ENCODE measurements at regions not wholly inside any gene's neighbourhood (a gene's known extent, or its start where the extent isn't known, plus 50 kb on each side); places are given as distances from the start of the nearest gene placed in this dataset.

DNA sequence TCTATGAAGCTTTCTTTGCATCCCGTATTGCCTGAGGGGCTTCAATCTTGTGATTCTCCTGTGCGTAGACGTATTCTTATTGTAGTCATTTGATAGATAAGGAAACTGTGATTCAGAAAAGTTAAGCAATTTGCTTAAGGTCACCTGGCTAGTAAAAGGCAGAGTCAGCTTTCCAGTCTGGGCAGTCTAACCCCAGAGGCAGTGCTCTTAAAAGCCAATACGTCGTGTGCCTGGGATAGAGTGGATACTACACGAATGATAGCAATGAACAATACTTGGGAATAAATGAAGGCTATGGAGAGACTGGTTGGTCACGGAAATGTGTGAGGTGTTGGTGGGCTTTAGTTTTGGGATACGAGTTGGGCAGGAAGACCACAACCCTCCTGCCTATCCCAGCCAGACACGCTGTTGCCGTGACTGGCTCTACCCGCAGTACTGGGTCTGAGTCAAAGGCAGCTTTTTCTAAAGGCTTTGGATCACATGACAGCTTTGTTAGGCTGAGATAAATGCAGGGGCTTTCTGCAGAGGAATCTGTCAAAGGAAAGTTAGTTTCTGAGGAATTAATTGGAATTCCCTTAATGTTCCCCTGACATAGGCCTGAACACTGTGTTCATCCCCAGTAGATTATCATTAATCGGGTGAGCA is 302.6 kb downstream of the KIF4B start:
- Mint-ChIP-seq H3K9me3 (peaks cover 13% of the 10 kb centered on the region), H3K27me3 (ENCODE audit: low read depth) (no peaks in the 10 kb centered on the region), H3K36me3 (no peaks in the 10 kb centered on the region), H3K4me3 (no peak overlapping the region), H3K4me1 (no peaks in the 10 kb centered on the region), H3K27ac (no peak overlapping the region)
- no peak for DNase-seq (ENCODE audit: low spot score)
- ChIA-PET POLR2A (no interaction called here), CTCF (no interaction called here)
- peak; percentile 55 for ATAC-seq
- TF ChIP-seq, protein P1, sequence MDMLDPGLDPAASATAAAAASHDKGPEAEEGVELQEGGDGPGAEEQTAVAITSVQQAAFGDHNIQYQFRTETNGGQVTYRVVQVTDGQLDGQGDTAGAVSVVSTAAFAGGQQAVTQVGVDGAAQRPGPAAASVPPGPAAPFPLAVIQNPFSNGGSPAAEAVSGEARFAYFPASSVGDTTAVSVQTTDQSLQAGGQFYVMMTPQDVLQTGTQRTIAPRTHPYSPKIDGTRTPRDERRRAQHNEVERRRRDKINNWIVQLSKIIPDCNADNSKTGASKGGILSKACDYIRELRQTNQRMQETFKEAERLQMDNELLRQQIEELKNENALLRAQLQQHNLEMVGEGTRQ (CRISPR knock-in tag; IDR thresholded peaks at IDR 0.05), result 0 out of 2 replicates have a peak, but pooled peaks have one; percentile 16
- TF ChIP-seq, protein P2, sequence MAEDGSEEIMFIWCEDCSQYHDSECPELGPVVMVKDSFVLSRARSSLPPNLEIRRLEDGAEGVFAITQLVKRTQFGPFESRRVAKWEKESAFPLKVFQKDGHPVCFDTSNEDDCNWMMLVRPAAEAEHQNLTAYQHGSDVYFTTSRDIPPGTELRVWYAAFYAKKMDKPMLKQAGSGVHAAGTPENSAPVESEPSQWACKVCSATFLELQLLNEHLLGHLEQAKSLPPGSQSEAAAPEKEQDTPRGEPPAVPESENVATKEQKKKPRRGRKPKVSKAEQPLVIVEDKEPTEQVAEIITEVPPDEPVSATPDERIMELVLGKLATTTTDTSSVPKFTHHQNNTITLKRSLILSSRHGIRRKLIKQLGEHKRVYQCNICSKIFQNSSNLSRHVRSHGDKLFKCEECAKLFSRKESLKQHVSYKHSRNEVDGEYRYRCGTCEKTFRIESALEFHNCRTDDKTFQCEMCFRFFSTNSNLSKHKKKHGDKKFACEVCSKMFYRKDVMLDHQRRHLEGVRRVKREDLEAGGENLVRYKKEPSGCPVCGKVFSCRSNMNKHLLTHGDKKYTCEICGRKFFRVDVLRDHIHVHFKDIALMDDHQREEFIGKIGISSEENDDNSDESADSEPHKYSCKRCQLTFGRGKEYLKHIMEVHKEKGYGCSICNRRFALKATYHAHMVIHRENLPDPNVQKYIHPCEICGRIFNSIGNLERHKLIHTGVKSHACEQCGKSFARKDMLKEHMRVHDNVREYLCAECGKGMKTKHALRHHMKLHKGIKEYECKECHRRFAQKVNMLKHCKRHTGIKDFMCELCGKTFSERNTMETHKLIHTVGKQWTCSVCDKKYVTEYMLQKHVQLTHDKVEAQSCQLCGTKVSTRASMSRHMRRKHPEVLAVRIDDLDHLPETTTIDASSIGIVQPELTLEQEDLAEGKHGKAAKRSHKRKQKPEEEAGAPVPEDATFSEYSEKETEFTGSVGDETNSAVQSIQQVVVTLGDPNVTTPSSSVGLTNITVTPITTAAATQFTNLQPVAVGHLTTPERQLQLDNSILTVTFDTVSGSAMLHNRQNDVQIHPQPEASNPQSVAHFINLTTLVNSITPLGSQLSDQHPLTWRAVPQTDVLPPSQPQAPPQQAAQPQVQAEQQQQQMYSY (CRISPR knock-in tag; IDR thresholded peaks at IDR 0.05), result no peak
- TF ChIP-seq, protein P3, sequence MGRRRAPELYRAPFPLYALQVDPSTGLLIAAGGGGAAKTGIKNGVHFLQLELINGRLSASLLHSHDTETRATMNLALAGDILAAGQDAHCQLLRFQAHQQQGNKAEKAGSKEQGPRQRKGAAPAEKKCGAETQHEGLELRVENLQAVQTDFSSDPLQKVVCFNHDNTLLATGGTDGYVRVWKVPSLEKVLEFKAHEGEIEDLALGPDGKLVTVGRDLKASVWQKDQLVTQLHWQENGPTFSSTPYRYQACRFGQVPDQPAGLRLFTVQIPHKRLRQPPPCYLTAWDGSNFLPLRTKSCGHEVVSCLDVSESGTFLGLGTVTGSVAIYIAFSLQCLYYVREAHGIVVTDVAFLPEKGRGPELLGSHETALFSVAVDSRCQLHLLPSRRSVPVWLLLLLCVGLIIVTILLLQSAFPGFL (CRISPR knock-in tag; IDR thresholded peaks at IDR 0.05; ENCODE audit: borderline replicate concordance), result no peak
- no peak for TF ChIP-seq ZNF263 (CRISPR knock-in tag; IDR thresholded peaks at IDR 0.05; ENCODE audit: low read depth)
- TF ChIP-seq, protein P4, sequence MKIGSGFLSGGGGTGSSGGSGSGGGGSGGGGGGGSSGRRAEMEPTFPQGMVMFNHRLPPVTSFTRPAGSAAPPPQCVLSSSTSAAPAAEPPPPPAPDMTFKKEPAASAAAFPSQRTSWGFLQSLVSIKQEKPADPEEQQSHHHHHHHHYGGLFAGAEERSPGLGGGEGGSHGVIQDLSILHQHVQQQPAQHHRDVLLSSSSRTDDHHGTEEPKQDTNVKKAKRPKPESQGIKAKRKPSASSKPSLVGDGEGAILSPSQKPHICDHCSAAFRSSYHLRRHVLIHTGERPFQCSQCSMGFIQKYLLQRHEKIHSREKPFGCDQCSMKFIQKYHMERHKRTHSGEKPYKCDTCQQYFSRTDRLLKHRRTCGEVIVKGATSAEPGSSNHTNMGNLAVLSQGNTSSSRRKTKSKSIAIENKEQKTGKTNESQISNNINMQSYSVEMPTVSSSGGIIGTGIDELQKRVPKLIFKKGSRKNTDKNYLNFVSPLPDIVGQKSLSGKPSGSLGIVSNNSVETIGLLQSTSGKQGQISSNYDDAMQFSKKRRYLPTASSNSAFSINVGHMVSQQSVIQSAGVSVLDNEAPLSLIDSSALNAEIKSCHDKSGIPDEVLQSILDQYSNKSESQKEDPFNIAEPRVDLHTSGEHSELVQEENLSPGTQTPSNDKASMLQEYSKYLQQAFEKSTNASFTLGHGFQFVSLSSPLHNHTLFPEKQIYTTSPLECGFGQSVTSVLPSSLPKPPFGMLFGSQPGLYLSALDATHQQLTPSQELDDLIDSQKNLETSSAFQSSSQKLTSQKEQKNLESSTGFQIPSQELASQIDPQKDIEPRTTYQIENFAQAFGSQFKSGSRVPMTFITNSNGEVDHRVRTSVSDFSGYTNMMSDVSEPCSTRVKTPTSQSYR (CRISPR knock-in tag; IDR thresholded peaks at IDR 0.05), result no peak

DNA sequence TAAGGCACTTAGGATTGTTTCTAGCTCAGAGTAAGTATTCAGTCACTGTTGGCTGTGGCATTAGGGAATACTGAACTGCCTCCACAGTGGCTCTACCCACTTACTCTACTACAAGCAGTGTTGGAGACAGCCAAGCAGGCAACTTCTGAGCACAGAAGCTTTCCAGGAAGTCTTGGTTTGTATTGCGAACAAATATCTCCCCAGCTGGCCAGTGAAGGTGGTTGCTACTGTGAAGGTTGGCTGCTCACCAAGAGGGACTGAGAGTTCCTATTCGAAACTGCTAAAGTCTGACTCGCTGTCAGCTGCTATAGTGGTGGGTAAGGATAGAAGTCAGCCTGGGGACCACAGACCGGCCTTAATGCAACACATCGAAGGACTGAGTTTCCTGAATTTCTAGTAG is 319.1 kb downstream of the KIF4B start:
- CTCF ChIA-PET, result no interaction called here
- H3K36me3 Mint-ChIP-seq, result 0 out of 2 replicates have a peak, but pooled peaks cover 5% of the 10 kb centered on the region
- POLR2A ChIA-PET, result no interaction called here
- no peaks in the 10 kb centered on the region for H3K4me1 Mint-ChIP-seq
- ATAC-seq (no peak), DNase-seq (ENCODE audit: low spot score) (no peak)
- no peak overlapping the region for H3K27ac Mint-ChIP-seq
- no peak overlapping the region for H3K4me3 Mint-ChIP-seq
- no peaks in the 10 kb centered on the region for H3K27me3 Mint-ChIP-seq (ENCODE audit: low read depth)
- TF ChIP-seq, protein P5, sequence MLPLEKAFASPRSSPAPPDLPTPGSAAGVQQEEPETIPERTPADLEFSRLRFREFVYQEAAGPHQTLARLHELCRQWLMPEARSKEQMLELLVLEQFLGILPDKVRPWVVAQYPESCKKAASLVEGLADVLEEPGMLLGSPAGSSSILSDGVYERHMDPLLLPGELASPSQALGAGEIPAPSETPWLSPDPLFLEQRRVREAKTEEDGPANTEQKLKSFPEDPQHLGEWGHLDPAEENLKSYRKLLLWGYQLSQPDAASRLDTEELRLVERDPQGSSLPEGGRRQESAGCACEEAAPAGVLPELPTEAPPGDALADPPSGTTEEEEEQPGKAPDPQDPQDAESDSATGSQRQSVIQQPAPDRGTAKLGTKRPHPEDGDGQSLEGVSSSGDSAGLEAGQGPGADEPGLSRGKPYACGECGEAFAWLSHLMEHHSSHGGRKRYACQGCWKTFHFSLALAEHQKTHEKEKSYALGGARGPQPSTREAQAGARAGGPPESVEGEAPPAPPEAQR (CRISPR knock-in tag; IDR thresholded peaks at IDR 0.05), result no peak
- no peak for TF ChIP-seq FOXP1 (CRISPR knock-in tag; IDR thresholded peaks at IDR 0.05; ENCODE audit: borderline replicate concordance)
- peaks cover 19% of the 10 kb centered on the region for H3K9me3 Mint-ChIP-seq

DNA sequence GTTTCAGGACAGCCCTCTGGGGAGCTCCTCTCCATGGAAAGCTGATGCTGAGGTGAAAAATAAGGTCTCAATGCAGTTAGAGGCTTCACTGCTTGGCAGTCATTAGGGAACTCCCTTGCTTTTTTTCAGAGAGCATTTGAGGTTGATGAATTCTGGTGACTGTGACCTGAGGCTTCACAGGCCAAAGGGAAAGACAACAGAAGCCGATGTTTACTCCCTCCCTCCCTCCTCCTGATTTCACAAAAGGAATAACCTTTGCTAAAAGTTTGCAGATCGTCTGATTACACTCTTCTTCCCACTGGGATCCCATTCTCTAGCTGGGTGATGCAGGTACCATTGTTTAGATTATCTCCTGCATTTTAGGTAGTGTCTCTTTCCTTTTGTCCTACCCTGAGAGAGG is 329.4 kb downstream of the KIF4B start:
- Mint-ChIP-seq H3K9me3 (peaks cover 14% of the 10 kb centered on the region), H3K27ac (no peak overlapping the region), H3K27me3 (ENCODE audit: low read depth) (no peaks in the 10 kb centered on the region), H3K4me3 (no peak overlapping the region), H3K4me1 (peaks cover 4% of the 10 kb centered on the region; the same call in 1 of the 2 replicates), H3K36me3 (peaks cover 4% of the 10 kb centered on the region)
- CTCF ChIA-PET, result no interaction called here
- no peak for DNase-seq (ENCODE audit: low spot score)
- ATAC-seq, result peak; percentile 38
- POLR2A ChIA-PET, result no interaction called here
- TF ChIP-seq RELA (CRISPR knock-in tag; IDR thresholded peaks at IDR 0.05; ENCODE audit: borderline replicate concordance), result no peak
- TF ChIP-seq, protein P6, sequence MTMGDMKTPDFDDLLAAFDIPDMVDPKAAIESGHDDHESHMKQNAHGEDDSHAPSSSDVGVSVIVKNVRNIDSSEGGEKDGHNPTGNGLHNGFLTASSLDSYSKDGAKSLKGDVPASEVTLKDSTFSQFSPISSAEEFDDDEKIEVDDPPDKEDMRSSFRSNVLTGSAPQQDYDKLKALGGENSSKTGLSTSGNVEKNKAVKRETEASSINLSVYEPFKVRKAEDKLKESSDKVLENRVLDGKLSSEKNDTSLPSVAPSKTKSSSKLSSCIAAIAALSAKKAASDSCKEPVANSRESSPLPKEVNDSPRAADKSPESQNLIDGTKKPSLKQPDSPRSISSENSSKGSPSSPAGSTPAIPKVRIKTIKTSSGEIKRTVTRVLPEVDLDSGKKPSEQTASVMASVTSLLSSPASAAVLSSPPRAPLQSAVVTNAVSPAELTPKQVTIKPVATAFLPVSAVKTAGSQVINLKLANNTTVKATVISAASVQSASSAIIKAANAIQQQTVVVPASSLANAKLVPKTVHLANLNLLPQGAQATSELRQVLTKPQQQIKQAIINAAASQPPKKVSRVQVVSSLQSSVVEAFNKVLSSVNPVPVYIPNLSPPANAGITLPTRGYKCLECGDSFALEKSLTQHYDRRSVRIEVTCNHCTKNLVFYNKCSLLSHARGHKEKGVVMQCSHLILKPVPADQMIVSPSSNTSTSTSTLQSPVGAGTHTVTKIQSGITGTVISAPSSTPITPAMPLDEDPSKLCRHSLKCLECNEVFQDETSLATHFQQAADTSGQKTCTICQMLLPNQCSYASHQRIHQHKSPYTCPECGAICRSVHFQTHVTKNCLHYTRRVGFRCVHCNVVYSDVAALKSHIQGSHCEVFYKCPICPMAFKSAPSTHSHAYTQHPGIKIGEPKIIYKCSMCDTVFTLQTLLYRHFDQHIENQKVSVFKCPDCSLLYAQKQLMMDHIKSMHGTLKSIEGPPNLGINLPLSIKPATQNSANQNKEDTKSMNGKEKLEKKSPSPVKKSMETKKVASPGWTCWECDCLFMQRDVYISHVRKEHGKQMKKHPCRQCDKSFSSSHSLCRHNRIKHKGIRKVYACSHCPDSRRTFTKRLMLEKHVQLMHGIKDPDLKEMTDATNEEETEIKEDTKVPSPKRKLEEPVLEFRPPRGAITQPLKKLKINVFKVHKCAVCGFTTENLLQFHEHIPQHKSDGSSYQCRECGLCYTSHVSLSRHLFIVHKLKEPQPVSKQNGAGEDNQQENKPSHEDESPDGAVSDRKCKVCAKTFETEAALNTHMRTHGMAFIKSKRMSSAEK (CRISPR knock-in tag; IDR thresholded peaks at IDR 0.05; ENCODE audit: borderline replicate concordance), result no peak
- no peak for TF ChIP-seq JUN (CRISPR knock-in tag; IDR thresholded peaks at IDR 0.05)
- no peak for TF ChIP-seq MYBL2 (CRISPR knock-in tag; IDR thresholded peaks at IDR 0.05)
- TF ChIP-seq, protein P7, sequence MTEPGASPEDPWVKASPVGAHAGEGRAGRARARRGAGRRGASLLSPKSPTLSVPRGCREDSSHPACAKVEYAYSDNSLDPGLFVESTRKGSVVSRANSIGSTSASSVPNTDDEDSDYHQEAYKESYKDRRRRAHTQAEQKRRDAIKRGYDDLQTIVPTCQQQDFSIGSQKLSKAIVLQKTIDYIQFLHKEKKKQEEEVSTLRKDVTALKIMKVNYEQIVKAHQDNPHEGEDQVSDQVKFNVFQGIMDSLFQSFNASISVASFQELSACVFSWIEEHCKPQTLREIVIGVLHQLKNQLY (CRISPR knock-in tag; IDR thresholded peaks at IDR 0.05), result no peak
- TF ChIP-seq, protein P8, sequence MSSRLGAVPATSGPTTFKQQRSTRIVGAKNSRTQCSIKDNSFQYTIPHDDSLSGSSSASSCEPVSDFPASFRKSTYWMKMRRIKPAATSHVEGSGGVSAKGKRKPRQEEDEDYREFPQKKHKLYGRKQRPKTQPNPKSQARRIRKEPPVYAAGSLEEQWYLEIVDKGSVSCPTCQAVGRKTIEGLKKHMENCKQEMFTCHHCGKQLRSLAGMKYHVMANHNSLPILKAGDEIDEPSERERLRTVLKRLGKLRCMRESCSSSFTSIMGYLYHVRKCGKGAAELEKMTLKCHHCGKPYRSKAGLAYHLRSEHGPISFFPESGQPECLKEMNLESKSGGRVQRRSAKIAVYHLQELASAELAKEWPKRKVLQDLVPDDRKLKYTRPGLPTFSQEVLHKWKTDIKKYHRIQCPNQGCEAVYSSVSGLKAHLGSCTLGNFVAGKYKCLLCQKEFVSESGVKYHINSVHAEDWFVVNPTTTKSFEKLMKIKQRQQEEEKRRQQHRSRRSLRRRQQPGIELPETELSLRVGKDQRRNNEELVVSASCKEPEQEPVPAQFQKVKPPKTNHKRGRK (CRISPR knock-in tag; IDR thresholded peaks at IDR 0.05; ENCODE audit: borderline replicate concordance), result no peak
